ENCODE measurements at regions not wholly inside any gene's neighbourhood (a gene's known extent, or its start where the extent isn't known, plus 50 kb on each side); places are given as distances from the start of the nearest gene placed in this dataset.

GRCh38 chr6:14690120-14691056 lies 555.5 kb upstream of the JARID2 start:
- DNase-seq = no peak

GRCh38 chr6:14692208-14692607 lies 553.7 kb upstream of the JARID2 start:
- DNase-seq = no peak

- DNase-seq = no peak
Observed at GRCh38 chr6:14693301-14694192, 552.3 kb upstream of the JARID2 start.

GRCh38 chr6:14694308-14694707 lies 551.6 kb upstream of the JARID2 start:
- no peak for DNase-seq

- DNase-seq = no peak
Observed at GRCh38 chr6:14695579-14695978, 550.3 kb upstream of the JARID2 start.

- no peak for DNase-seq
Observed at GRCh38 chr6:14696367-14696766, 549.5 kb upstream of the JARID2 start.

- no peak for DNase-seq
Observed at GRCh38 chr6:14697427-14697826, 548.4 kb upstream of the JARID2 start.

GRCh38 chr6:14699803-14700601 lies 545.9 kb upstream of the JARID2 start:
- DNase-seq = peak; percentile 20

GRCh38 chr6:14701946-14702345 lies 543.9 kb upstream of the JARID2 start:
- peak; percentile 40 for DNase-seq

GRCh38 chr6:14702678-14703077 lies 543.2 kb upstream of the JARID2 start:
- no peak for DNase-seq

- DNase-seq = no peak
Observed at GRCh38 chr6:14703586-14703985, 542.3 kb upstream of the JARID2 start.

- no peak for DNase-seq
Observed at GRCh38 chr6:14704383-14705271, 541.2 kb upstream of the JARID2 start.

GRCh38 chr6:14705841-14706377 lies 540.0 kb upstream of the JARID2 start:
- DNase-seq = no peak

GRCh38 chr6:14706378-14706929 lies 539.4 kb upstream of the JARID2 start:
- peak; percentile 26 for DNase-seq

GRCh38 chr6:14707276-14707675 lies 538.6 kb upstream of the JARID2 start:
- DNase-seq = no peak

GRCh38 chr6:14707971-14708465 lies 537.9 kb upstream of the JARID2 start:
- no peak for DNase-seq

- no peak for DNase-seq
Observed at GRCh38 chr6:14709066-14709670, 536.7 kb upstream of the JARID2 start.

GRCh38 chr6:14709900-14710299 lies 536.0 kb upstream of the JARID2 start:
- DNase-seq = no peak

- no peak for DNase-seq
Observed at GRCh38 chr6:14710421-14710820, 535.4 kb upstream of the JARID2 start.

- peak; percentile 89 for DNase-seq
Observed at GRCh38 chr6:14711056-14711703, 534.7 kb upstream of the JARID2 start.
